ENCODE measurements at regions not wholly inside any gene's neighbourhood (a gene's known extent, or its start where the extent isn't known, plus 50 kb on each side); places are given as distances from the start of the nearest gene placed in this dataset.

DNA sequence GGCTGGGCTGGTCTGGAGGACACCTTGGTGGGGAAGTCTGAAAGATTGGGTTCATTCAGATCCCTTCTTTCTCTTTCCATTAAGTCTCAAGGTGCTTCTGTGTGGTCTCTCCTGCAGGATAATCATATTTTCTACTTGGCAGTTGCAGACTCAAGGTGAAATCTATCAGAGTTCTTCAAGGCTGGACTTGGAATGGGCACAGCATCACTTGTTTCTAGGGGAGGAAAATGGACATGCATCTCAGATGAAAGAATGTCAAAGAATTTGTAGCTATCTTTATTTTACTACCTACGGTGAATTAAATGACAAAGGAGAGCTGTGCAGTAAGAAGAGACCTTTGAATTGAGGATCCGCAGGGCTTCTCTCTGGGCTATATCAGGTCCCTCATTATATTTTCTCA is 69.8 kb upstream of the PAPPA start:
- TF ChIP-seq GATA2 (IDR thresholded peaks at IDR 0.05; ENCODE audit: low read depth, low read length): no peak
- no peak for TF ChIP-seq GATA3 (IDR thresholded peaks at IDR 0.05; ENCODE audit: low read depth, low read length)

Data from SH-SY5Y (cell line).